Memory B cell (primary cell): ENCODE measurements at regions not wholly inside any gene's neighbourhood (a gene's known extent, or its start where the extent isn't known, plus 50 kb on each side); places are given as distances from the start of the nearest gene placed in this dataset.

Experiments
- ATAC-seq: fragments of 150-1000 bp; cut with Tn5 transposase; 2 replicates; pipeline ENCODE4 v1.10.0; 2021; ENCODE audit warnings: low read depth, mild to moderate bottlenecking, moderate library complexity
- DNase-seq, 2 donors: peaks; one replicate each; pipeline ENCODE4 v3.0.0; 2022; ENCODE audit warnings: low spot score in 2 of 2
- H3K27ac Mint-ChIP-seq: one replicate; pipeline ENCODE4 v1.8.0; 2022; ENCODE audit warnings: mild to moderate bottlenecking, moderate library complexity, mixed read lengths
- H3K27me3 Mint-ChIP-seq: one replicate; pipeline ENCODE4 v1.8.0; 2022; ENCODE audit warnings: mixed read lengths
- H3K36me3 Mint-ChIP-seq: one replicate; pipeline ENCODE4 v1.8.0; 2022; ENCODE audit warnings: mild to moderate bottlenecking, mixed read lengths
- H3K4me1 Mint-ChIP-seq: one replicate; pipeline ENCODE4 v1.8.0; 2022; ENCODE audit warnings: mixed read lengths
- H3K4me3 Mint-ChIP-seq: one replicate; pipeline ENCODE4 v1.8.0; 2022; ENCODE audit warnings: mild to moderate bottlenecking, moderate library complexity, mixed read lengths
- H3K9me3 Mint-ChIP-seq: one replicate; pipeline ENCODE4 v1.8.0; 2022; ENCODE audit warnings: mixed read lengths

DNA sequence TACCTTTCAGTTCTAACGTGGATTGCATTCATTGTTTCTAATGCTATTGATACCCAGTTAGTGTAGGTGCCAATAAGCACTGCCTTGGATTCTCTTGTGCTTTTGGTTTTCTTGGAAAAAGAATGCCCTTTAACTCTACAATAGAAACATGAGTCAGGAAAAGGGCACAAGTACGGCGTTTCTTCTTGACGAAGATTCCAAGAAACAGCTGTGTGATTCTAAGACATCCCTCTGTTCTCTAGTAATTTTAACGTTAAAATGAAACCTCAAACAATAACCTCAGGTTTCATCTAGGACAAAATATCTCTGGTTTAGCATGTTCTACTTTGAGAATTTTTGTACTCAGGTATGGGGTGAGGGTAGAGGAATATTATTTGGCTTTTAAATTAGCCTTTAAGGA is 540.5 kb upstream of the ATP11B start:
- DNase-seq: no peak
- H3K36me3 Mint-ChIP-seq: no peaks in the 10 kb centered on the region
- H3K4me3 Mint-ChIP-seq: no peak overlapping the region
- no peak overlapping the region for H3K27ac Mint-ChIP-seq
- no peaks in the 10 kb centered on the region for H3K4me1 Mint-ChIP-seq
- no peaks in the 10 kb centered on the region for H3K9me3 Mint-ChIP-seq
- no peak for ATAC-seq
- peaks cover 3% of the 10 kb centered on the region for H3K27me3 Mint-ChIP-seq

DNA sequence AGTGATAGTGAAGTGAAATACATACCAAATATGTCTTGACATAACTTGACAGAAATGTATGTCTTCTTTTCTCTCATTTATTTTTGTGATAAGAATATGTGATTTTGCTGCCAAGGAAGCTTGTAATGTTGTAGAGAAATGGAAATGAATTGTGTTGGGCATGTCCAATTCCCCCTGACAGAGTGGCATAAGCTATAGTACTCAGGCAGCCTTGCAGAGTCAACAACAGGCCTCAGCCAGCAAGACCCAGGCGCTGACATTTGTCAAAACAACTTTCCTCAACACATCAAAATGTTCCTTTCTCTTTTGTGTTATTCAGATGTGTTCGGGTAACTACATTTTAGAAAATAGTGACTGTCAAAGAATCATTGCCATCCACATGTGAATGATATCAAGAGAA is 538.1 kb upstream of the ATP11B start:
- no peak overlapping the region for H3K4me3 Mint-ChIP-seq
- H3K36me3 Mint-ChIP-seq: no peaks in the 10 kb centered on the region
- H3K27me3 Mint-ChIP-seq: peaks cover 3% of the 10 kb centered on the region
- H3K9me3 Mint-ChIP-seq: no peaks in the 10 kb centered on the region
- DNase-seq: no peak
- H3K4me1 Mint-ChIP-seq: no peaks in the 10 kb centered on the region
- H3K27ac Mint-ChIP-seq: no peak overlapping the region
- no peak for ATAC-seq

DNA sequence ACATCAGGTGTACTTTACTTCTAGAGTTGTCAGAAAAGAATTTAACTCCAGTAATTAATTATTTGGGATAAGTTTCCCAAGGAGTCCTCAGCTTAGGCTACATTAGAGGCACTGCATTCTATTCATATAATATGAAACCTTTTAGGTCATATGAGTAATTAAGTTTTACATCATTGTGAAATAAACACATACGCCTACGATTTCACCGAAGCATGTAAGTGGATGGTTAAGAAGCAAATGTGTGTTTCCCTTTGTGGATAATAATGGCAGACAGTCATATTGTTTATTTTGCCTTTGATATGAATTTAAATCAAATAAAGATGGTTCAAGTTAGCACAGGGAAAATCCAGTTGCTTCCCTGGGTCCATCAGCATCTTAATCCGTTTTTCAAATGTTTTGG is 535.9 kb upstream of the ATP11B start:
- Mint-ChIP-seq H3K4me3 (no peak overlapping the region), H3K27ac (no peak overlapping the region), H3K4me1 (no peaks in the 10 kb centered on the region), H3K9me3 (no peaks in the 10 kb centered on the region), H3K36me3 (no peaks in the 10 kb centered on the region), H3K27me3 (peaks cover 10% of the 10 kb centered on the region)
- DNase-seq (no peak), ATAC-seq (no peak)

DNA sequence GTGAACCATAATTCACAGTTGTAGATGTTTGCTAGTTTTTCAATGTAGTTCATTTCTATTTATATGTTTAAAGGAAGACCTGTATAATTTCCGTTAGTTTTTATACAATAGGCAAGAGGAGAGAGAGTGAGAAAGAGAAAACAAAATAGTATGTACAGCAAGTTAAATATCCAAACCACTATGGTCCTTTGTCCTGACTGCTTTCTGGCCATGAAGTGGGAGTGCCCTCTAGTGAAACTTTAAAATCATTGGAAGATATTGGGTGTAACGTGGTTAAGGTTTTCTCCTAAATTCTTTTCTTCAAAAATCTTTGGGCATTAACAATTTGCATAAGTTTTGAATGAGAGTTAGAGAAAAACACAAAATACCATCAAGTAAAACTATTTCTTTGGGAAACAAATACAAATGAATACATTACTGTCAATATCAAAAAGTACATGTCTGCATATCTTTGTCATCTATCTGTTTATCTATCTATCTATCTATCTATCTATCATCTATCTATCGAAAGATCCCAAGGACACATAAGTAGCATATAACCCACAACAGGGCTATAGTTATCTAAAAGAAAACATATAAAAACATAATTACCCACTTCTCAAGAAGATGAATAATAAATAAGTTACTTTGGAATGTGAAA is 534.6 kb upstream of the ATP11B start:
- no peaks in the 10 kb centered on the region for H3K4me1 Mint-ChIP-seq
- H3K27me3 Mint-ChIP-seq: peaks cover 14% of the 10 kb centered on the region
- H3K27ac Mint-ChIP-seq: no peak overlapping the region
- no peaks in the 10 kb centered on the region for H3K9me3 Mint-ChIP-seq
- DNase-seq (no peak), ATAC-seq (no peak)
- no peaks in the 10 kb centered on the region for H3K36me3 Mint-ChIP-seq
- H3K4me3 Mint-ChIP-seq: no peak overlapping the region

DNA sequence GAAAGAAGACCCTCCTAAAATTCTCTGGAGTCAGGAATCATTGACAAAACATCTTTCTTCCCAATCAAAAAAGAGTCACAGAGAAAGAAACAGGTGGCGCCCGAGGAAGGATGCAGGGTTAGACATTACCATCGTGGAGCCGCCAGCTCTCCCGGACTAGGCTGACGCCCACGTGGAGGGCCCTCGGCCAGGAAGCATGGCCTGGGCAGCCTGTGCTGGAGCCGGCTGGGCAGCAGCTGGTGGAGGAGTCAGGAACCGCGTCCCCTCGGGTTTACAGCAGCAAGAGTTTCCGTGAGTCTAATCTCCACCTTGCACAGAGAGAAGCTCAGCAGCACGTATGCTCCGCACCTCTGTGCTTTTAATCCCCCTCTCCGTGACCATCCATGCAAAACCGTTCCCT is 533.7 kb upstream of the ATP11B start:
- H3K4me3 Mint-ChIP-seq: no peak overlapping the region
- no peaks in the 10 kb centered on the region for H3K9me3 Mint-ChIP-seq
- no peaks in the 10 kb centered on the region for H3K36me3 Mint-ChIP-seq
- ATAC-seq: no peak
- H3K4me1 Mint-ChIP-seq: no peaks in the 10 kb centered on the region
- peaks cover 13% of the 10 kb centered on the region for H3K27me3 Mint-ChIP-seq
- no peak overlapping the region for H3K27ac Mint-ChIP-seq
- no peak for DNase-seq

DNA sequence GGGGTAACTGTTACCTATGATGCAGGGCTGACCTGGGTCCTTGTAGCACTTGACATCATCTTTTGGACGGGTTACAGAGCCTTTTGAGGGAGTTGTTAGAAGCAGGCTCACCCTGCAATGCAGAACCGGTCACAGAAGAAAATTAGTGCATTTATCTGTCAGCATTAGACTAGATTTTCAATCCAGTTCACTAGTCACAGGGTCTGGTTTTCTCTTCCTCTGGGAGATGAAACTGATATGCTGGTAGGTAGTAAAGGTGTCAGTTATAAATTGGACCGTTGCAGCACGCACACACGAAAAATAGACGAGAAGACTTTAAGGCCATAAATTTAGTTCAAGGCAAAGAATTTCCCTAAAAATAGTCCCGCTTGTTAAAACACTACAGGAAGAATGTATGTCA is 532.3 kb upstream of the ATP11B start:
- no peaks in the 10 kb centered on the region for H3K9me3 Mint-ChIP-seq
- H3K36me3 Mint-ChIP-seq: no peaks in the 10 kb centered on the region
- DNase-seq: no peak
- H3K4me1 Mint-ChIP-seq: no peaks in the 10 kb centered on the region
- no peak for ATAC-seq
- no peak overlapping the region for H3K4me3 Mint-ChIP-seq
- H3K27me3 Mint-ChIP-seq: peaks cover 11% of the 10 kb centered on the region
- no peak overlapping the region for H3K27ac Mint-ChIP-seq

DNA sequence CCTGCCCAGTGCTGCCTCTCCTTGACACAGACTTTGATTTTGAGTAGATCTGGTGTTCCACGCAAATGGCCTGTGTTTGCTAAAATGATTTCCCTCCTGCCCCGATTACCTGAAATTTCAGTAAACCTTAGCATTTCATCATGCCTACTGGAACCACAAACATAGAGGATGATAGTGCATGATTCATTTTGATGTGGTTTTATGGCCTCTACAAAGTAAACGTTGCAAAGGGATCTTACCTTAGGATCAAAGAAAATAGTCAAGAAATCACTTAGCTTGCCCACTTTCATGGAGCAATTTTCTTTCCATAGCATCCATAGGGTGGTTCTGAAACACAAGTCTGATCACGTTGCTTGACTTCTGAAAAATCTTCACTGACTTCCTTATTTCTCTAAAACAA is 524.6 kb upstream of the ATP11B start:
- DNase-seq (no peak), ATAC-seq (no peak)
- Mint-ChIP-seq H3K4me1 (no peaks in the 10 kb centered on the region), H3K27ac (no peak overlapping the region), H3K9me3 (no peaks in the 10 kb centered on the region), H3K27me3 (no peaks in the 10 kb centered on the region), H3K4me3 (no peak overlapping the region), H3K36me3 (no peaks in the 10 kb centered on the region)

DNA sequence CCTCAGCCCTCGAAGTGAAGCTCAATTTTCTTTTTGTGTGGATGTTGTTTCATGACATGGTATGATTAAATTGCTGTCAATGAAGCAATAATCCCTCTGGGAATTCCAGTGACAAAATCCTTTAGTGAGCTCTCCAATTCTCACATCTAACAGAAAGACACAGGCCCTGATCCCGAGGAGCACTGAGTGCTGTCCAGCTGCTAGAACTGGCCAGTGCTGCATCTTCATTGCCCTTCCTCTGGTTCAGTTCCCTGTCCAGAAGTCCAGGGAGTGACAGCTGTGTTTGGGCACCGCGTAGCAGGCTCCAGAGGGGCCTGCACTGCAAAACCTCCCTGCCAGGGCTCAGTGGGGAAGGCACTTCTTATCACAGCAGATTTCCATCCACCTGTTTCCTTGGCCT is 516.8 kb upstream of the ATP11B start:
- Mint-ChIP-seq H3K4me1 (no peaks in the 10 kb centered on the region), H3K27ac (no peak overlapping the region), H3K36me3 (no peaks in the 10 kb centered on the region), H3K27me3 (peaks cover 4% of the 10 kb centered on the region), H3K9me3 (no peaks in the 10 kb centered on the region), H3K4me3 (no peak overlapping the region)
- ATAC-seq (no peak), DNase-seq (no peak)

DNA sequence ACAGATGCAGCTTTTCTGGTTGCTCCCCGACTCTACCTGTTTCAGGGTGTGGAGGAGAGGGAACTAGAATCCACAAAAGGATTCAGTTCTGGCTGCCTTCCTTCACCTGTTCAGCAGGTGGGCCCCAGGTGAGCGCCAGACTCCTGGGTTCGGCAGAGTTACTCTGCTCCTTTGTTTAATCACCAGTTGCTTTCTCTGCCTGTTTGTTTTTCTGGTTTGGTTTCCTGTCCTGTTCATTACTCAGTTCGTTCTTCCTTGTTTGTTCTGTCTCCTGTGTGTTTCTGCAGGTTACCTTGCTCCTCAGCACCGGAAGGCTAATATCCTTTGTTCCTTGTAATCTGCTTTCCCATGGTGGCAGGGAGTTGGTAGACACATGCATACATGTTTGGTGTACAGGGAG is 508.5 kb upstream of the ATP11B start:
- no peaks in the 10 kb centered on the region for H3K9me3 Mint-ChIP-seq
- H3K27me3 Mint-ChIP-seq: peaks cover 7% of the 10 kb centered on the region
- H3K27ac Mint-ChIP-seq: no peak overlapping the region
- H3K36me3 Mint-ChIP-seq: no peaks in the 10 kb centered on the region
- H3K4me3 Mint-ChIP-seq: no peak overlapping the region
- ATAC-seq (no peak), DNase-seq (no peak)
- no peaks in the 10 kb centered on the region for H3K4me1 Mint-ChIP-seq

DNA sequence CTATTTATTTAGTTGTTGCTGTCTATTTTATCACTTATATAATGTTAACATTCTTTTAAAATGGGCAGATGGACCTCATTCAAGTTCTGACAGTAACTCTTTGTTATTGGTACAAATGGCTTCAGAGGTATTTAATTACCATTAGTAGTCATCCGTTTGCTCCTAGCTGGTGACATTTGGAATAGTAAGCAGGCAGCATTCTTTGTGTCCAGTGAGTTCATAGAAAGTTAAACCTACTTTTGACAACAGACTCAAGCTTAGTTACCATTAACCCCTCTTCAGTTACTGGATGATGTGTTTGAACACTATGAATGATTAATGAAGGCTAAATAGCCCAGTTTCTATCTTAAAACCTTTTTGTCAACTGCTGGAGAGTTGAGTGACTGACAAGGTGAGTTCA is 500.7 kb upstream of the ATP11B start:
- H3K4me1 Mint-ChIP-seq: no peaks in the 10 kb centered on the region
- H3K36me3 Mint-ChIP-seq: no peaks in the 10 kb centered on the region
- no peak overlapping the region for H3K27ac Mint-ChIP-seq
- no peak overlapping the region for H3K4me3 Mint-ChIP-seq
- no peak for DNase-seq
- no peak for ATAC-seq
- H3K27me3 Mint-ChIP-seq: peaks cover 2% of the 10 kb centered on the region
- H3K9me3 Mint-ChIP-seq: peaks cover 2% of the 10 kb centered on the region

DNA sequence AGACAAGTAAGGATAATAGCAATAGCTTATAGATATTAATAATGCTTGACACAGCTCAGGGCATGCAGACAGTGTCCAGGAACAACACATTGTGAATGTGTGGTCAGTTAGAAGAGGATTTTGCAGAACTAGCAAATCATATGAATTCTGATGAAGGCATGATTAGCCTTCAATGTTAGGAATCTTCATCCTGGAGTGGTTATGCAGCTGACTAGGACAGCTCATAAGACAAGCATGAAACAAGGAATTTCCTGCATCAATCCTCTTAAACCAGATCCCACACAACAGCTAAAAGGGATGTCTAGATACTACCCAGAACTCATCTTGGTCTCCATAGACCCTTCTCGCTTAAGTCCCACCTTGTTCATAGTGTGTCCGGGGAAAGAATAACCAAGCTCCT is 499.0 kb upstream of the ATP11B start:
- DNase-seq: no peak
- H3K4me3 Mint-ChIP-seq: no peak overlapping the region
- H3K9me3 Mint-ChIP-seq: peaks cover 2% of the 10 kb centered on the region
- no peak for ATAC-seq
- peaks cover 2% of the 10 kb centered on the region for H3K27me3 Mint-ChIP-seq
- no peaks in the 10 kb centered on the region for H3K4me1 Mint-ChIP-seq
- H3K36me3 Mint-ChIP-seq: no peaks in the 10 kb centered on the region
- H3K27ac Mint-ChIP-seq: no peak overlapping the region

DNA sequence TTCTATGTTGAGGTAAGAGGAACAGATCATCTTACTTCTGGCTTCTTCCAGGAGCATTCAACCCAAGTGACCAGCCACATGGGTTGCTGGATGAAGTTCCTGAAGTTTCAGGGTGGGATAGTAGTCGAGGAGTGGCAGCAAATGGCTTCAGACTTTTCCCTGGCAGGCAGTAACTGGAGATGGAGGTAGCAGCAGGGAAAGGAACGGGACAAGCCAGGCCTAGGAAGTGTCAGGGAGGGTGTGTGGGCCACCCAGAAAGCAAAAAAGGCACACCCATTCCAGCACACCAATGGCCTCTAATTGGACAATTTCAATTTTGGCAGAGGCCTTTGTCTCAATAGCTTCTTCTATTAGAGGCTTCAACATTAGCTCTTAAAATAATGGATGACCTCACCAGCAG is 498.6 kb upstream of the ATP11B start:
- ATAC-seq (no peak), DNase-seq (no peak)
- Mint-ChIP-seq H3K9me3 (peaks cover 2% of the 10 kb centered on the region), H3K27me3 (peaks cover 2% of the 10 kb centered on the region), H3K36me3 (no peaks in the 10 kb centered on the region), H3K4me3 (no peak overlapping the region), H3K4me1 (no peaks in the 10 kb centered on the region), H3K27ac (no peak overlapping the region)

DNA sequence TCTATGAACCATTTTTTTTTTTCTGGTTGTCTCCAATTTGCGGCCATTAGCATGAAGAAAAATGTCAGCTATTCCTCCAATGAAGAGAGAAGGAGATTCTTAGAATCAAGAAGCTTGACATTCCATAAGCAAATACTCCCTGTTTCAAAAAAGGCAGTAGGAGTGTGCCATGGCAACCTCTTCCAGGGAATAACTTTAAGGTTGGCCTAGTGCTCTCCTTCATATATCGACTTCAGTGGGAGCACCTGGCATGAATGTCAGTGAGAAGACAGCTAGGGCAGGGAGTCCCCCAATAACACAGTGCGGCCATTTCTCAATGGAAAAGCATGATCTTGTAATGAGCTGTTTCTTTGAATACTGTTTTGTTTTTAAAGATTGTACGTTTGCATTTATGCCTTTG is 493.0 kb upstream of the ATP11B start:
- DNase-seq (no peak), ATAC-seq (no peak)
- Mint-ChIP-seq H3K27ac (no peak overlapping the region), H3K4me3 (no peak overlapping the region), H3K36me3 (no peaks in the 10 kb centered on the region), H3K27me3 (peaks cover 2% of the 10 kb centered on the region), H3K4me1 (no peaks in the 10 kb centered on the region), H3K9me3 (no peaks in the 10 kb centered on the region)

DNA sequence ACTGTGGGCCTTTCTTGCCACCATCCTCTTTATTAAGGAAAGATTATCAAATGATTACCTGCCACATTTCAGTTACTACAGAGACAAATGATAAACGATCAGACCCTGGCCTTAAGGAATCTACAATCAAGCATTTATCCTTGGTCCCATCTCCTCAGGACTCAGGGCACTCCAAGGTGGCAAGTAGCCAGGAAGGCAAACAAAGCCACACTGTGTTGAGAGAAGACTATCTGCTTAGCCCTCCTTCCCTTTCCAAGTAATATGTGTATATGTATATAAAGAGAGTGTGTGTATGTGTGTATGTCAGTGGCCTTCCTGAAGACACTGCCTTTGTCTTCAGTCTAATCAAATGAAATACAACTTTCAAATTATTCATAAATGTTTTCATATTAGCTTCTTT is 490.1 kb upstream of the ATP11B start:
- no peak for ATAC-seq
- Mint-ChIP-seq H3K27me3 (peaks cover 2% of the 10 kb centered on the region), H3K4me3 (no peak overlapping the region), H3K27ac (no peak overlapping the region), H3K9me3 (no peaks in the 10 kb centered on the region), H3K4me1 (no peaks in the 10 kb centered on the region), H3K36me3 (no peaks in the 10 kb centered on the region)
- DNase-seq: no peak

DNA sequence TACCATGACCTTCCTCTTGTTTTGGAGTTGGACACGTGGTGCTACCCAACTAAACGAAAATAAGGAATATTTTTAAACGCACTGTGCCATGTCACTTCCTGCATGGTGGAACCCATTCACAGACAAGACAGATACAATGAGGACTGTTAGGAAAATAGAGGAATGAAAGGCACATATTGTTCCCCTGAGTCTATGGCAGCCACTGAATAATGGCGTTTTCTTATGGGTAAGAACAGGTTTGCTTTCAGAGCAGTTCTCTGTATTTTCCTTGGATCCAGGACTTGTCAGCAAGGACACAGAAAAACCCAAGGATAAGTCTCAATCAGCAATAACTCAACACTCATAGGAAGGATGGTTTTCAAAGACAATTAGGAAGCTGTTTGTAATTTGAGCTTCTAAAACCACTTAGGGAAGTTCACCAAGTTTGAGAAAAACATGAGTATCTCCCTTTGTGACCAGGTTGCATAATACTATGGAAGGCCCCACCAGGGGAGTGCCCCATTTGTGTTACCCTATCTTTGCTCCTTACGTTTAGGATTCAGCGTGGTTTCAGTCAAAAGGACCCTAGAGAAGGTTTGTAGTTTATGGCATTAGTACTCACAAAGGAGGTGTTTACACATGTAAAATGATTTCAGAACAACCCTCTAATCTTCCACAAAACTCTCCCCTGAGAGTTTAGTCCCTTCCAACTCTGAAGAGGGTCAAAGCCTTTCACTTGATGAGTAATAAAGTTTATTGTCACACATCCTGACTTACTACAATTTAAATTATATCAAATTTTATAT is 487.2 kb upstream of the ATP11B start:
- H3K4me3 Mint-ChIP-seq: no peak overlapping the region
- no peaks in the 10 kb centered on the region for H3K36me3 Mint-ChIP-seq
- DNase-seq (no peak), ATAC-seq (no peak)
- no peaks in the 10 kb centered on the region for H3K4me1 Mint-ChIP-seq
- no peaks in the 10 kb centered on the region for H3K9me3 Mint-ChIP-seq
- H3K27me3 Mint-ChIP-seq: peaks cover 1% of the 10 kb centered on the region
- H3K27ac Mint-ChIP-seq: no peak overlapping the region
